HCT116 (cell line): ENCODE measurements at regions not wholly inside any gene's neighbourhood (a gene's known extent, or its start where the extent isn't known, plus 50 kb on each side); places are given as distances from the start of the nearest gene placed in this dataset.

ENCODE experiments used
- CTCF ChIP-seq, 3 experiments: fragments of 200-600 bp in 1 of 3; sonication (generic) in 1 of 3; IDR thresholded peaks in 2 of 3; conservative IDR thresholded peaks in 1 of 3; 2 replicates each; pipeline ENCODE4 v1.5.1; 2012 to 2017; ENCODE audit warnings: low read depth in 2 of 3, low read length in 2 of 3, antibody characterized with exemption in 1 of 3, borderline replicate concordance in 1 of 3, control low read depth in 1 of 3, mild to moderate bottlenecking in 1 of 3, mixed read lengths in 1 of 3, mixed run types in 1 of 3, moderate library complexity in 1 of 3; ENCODE audit not compliant: insufficient read depth in 1 of 3
- REST ChIP-seq: IDR thresholded peaks from 2 replicates; pipeline ENCODE4 v1.6.1; 2012; ENCODE audit warnings: low read depth
- SP1 ChIP-seq: IDR thresholded peaks from 2 replicates; pipeline ENCODE4 v1.6.1; 2012; ENCODE audit warnings: low read depth

GRCh38 chr5:142527664-142528295 lies 158.1 kb downstream of the FGF1 start:
- TF ChIP-seq SP1 = no peak
- TF ChIP-seq REST = no peak
- TF ChIP-seq CTCF (IDR thresholded peaks at IDR 0.05 in 2 of 3, conservative IDR thresholded peaks at IDR 0.05 in 1 of 3; ENCODE audit: borderline replicate concordance in 1 of 3, insufficient read depth in 1 of 3, low read depth in 2 of 3, low read length in 2 of 3) = no peak
